OCI-LY3 (cell line): ENCODE measurements at regions not wholly inside any gene's neighbourhood (a gene's known extent, or its start where the extent isn't known, plus 50 kb on each side); places are given as distances from the start of the nearest gene placed in this dataset.

Experiments used
- CTCF ChIP-seq: fragments of 200-600, 300-600 bp; sonication (generic); IDR thresholded peaks from 2 replicates; pipeline ENCODE4 v1.5.1; 2014; ENCODE audit warnings: antibody characterized with exemption, low read length, low read depth
- EZH2phosphoT487 ChIP-seq: fragments of 200-600 bp; shearing (Covaris generic); IDR thresholded peaks from 2 replicates; pipeline ENCODE4 v1.6.1; 2018; ENCODE audit warnings: antibody characterized with exemption, mixed run types, low read depth

- no peak for TF ChIP-seq CTCF
- TF ChIP-seq EZH2phosphoT487, result no peak
Observed at GRCh38 chr12:17503742-17504141, 586.3 kb downstream of the RERGL start.
